NCI-H526 (cell line): ENCODE measurements at regions not wholly inside any gene's neighbourhood (a gene's known extent, or its start where the extent isn't known, plus 50 kb on each side); places are given as distances from the start of the nearest gene placed in this dataset.
"Not testable (repeated sequence)": the region's sequence is repeated elsewhere in the genome, so short reads cannot be mapped to it uniquely, and the experiment has no call there.

Experiments used
- DNase-seq, 2 experiments: peaks; one replicate each; lab custom pipeline; 2025; lab: John Stamatoyannopoulos, UW

DNA sequence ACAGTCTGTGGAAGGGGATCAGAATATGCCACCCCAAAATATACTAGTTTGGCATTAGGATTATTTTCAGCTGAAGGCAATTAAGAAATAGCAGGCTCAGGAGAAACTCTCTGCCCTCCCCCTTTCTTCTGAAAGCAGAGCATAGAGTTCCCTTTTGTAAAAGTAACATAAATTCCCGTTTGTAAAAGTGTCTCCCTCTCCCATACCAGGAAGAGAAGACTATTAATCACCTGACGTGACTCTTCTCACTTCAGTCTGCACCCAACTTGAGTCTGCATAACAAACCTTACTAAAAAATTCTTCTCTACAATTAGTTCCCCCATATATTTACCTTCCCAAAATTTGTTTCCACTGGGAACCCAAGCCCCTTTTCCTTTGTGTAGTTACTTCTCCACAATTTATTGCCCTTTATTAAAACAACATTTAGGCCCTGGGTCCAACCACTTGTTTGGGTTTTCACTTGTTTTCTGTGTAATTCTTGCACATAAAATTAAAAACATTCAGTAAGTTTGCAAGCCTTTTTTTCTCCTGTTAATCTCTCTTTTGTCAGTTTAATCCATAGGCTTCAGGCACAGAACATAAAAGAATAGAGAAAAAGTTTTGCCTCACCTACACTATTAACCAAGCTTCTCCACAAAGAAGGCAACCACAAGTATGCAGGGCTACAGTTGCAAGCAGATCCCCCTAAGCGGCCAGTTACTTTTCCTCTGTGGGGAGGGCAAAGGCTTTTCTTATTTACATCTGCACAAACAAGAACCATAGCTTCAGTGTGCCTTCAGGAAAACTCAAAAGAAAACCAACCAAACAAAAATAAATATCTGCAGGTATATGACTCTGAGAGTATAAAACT is 73.8 kb upstream of the EPCAM start:
- DNase-seq = no peak

DNA sequence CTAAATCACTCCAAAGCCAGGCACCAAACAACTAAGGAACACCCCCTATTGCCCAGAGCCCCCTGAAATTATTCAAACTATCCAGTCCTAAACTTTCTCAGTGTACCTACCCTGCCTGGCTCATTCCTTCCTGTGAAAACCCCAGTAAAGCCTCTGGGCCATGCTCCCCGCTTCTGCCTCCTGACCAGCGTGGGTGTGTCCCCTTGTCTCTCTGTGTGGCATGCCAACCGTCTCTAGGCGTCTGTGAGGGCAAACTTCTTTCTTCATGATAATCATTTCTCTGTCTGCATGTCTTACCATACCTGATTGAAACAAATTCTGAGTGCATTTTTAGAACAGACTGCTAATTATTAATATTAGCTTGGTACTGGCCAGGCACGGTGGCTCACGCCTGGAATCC is 75.1 kb upstream of the EPCAM start:
- DNase-seq = no peak

DNA sequence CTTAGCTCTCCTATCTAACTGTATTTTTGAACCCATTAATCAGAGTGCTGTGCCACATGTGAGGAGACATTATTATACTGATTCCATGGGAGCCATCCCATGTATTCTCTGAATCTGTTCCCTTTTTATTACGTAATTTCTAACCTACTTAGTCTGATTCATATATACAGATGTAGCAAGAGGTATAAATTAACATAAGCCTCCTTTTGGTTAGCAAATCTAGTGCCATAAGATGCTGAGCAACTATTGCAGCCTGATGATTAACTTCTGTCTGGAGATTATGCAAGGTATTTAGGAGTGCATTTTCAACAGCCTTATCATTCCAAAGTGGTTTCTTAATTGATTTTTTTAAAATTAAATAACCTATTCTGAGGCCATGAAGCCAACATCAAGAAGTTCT is 80.2 kb upstream of the EPCAM start:
- DNase-seq = no peak

- DNase-seq = no peak
Observed at GRCh38 chr2:47283659-47284058, 85.5 kb upstream of the EPCAM start.

DNA sequence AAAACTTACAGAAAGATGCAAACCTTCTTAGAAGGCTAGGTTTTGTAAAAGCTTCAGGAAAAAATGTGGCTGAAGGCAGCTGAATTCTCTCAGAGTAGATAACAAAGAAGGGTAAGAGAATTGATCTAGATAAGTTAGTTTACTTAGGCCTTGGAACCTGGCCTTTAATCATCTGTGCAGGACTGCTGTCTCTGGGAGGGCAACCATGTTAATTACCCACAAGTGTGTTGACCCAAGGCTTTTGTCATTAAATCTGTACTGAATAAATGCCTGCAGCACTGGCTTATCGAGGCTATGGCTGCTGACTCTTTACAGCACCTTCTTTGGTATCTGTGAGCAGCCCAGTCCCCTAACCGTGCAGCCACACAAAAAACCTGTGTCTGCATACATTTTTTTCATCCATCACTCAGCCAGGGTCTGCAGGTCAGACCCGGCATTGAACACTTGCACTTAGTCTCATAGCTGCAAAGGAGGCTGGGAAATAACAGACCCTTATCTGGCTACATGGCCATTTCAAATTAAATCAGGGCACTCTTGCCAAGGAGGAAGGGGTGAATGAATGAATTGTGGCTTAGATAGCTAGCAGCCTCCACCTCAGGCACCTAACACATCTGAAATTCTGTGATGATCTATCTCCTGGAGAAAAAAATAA is 86.4 kb upstream of the EPCAM start:
- DNase-seq = no peak

GRCh38 chr2:47279525-47279924 is 89.6 kb upstream of the EPCAM start:
- DNase-seq = not testable (repeated sequence)

- DNase-seq = no peak
Observed at GRCh38 chr2:47277987-47278386, 91.1 kb upstream of the EPCAM start.

DNA sequence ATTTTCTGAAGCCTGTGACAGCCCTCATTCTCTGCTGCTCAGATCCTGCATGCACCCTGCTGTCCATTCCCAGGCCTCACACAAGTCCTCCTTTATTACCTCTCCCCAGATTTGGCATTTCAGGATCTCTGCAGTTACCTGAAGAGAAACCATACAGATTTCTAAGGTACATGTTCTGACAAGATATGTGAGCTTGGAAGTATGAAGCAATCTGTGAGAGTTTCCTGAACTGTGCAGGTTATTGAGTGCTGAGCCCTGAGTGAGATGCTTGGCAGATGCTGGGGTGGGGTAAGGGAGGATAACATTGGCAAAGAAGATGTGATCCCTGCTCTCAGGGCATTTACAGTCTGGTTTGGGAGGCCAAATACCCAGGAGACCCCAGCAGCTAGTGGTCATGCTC is 91.9 kb upstream of the EPCAM start:
- no peak for DNase-seq

- peak in 1 of 2 experiments; percentile 45 for DNase-seq
Observed at GRCh38 chr2:47276061-47276460, 93.0 kb upstream of the EPCAM start.

GRCh38 chr2:47274054-47274782 is 94.9 kb upstream of the EPCAM start:
- no peak for DNase-seq

GRCh38 chr2:47272905-47273758 is 96.0 kb upstream of the EPCAM start:
- peak in 1 of 2 experiments; percentile 32 for DNase-seq

- peak; percentile 56 to 87 for DNase-seq
Observed at GRCh38 chr2:47272031-47272864, 95.9 kb upstream of the CALM2 start.

GRCh38 chr2:47271054-47272000 is 95.0 kb upstream of the CALM2 start:
- peak; percentile 90 to 94 for DNase-seq

DNA sequence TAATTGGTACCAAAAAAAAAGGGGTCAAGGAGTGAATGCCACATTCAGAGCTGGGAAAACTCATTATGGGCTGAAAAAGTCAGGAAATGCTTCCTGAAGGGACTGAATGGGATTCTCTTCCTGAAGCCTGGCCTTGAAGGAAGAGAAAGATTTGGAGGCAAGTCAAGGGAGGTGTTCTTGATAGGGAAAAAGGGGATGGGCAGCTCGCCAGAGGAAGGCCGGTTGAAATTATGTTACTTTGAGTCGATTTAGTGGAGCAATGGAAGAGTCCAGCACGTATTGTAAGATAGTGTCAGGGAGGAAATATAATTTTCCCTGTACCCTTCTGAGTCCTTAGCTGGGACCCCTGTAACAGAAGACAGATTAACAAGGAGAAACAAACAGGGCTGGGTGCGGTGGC is 94.1 kb upstream of the CALM2 start:
- no peak for DNase-seq

DNA sequence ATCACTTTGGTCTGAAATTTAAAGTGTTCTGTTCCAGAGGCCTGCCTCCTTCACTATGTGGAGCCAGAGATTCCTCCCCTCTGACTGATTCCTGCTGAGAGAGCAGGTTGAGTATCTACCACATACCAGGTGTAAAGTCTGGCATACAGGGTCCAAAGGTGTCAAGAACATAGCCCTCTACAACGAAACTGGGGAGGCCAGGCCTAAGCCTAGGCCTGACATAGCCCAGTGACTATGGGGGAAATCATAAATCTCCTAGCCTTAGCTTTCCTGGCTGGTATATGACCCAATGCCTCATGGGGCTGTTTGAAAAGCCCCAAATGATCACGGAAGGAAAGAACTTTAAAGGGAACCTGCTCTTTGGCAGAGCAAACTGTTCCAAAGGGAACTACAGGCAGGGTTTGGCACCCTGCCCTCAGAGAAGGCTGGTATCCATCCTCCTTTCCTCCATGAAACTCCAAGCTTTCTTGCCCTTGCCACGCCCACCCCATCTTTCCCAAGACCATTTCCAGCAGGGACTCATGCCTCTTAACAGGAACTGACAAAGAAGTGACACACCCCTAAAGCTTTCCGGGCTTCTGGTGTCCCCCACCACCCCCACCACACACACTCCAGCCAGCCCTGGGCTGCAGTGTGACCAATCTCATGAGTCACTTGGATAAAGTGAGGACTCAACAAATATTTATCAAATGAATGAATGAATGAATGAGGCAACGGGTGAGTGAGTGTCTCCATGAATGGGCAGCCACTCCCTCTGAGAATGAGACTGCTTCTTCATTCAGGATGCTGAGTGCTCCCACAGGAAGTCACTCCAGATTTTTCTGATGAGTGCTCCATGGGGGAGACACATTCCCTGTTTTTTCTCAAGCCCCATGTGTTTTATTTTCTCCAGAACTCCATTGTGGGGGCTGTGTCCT is 93.3 kb upstream of the CALM2 start:
- DNase-seq = no peak

GRCh38 chr2:47267711-47268086 is 91.4 kb upstream of the CALM2 start:
- no peak for DNase-seq

GRCh38 chr2:47266939-47267710 is 90.8 kb upstream of the CALM2 start:
- DNase-seq = no peak

- DNase-seq = peak in 1 of 2 experiments; percentile 28
Observed at GRCh38 chr2:47265751-47266231, 89.5 kb upstream of the CALM2 start.
